Activated B cell treated with CpG ODN at 0.5 μM for 24 hours (primary cell): ENCODE measurements at regions not wholly inside any gene's neighbourhood (a gene's known extent, or its start where the extent isn't known, plus 50 kb on each side); places are given as distances from the start of the nearest gene placed in this dataset.

ENCODE experiments used
- ATAC-seq: fragments of 200-7000 bp; cut with Tn5 transposase; one replicate; pipeline ENCODE4 v1.10.0; 2021; ENCODE audit warnings: low read depth, mild to moderate bottlenecking, moderate library complexity
- CTCF ChIA-PET: fragments of 350-600 bp; sonication (Branson Sonifier 250); formaldehyde crosslinking; loops from one replicate; lab custom pipeline; 2021; ENCODE audit warnings: antibody characterized with exemption; lab: Charles Lee
- POLR2A ChIA-PET: fragments of 350-600 bp; sonication (Branson Sonifier 250); formaldehyde crosslinking; loops from one replicate; lab custom pipeline; 2021; ENCODE audit warnings: antibody characterized with exemption; lab: Charles Lee
- DNase-seq: peaks from one replicate; pipeline ENCODE4 v3.0.0; 2022
- H3K27ac Mint-ChIP-seq: one replicate; pipeline ENCODE4 v1.8.0; 2020; ENCODE audit warnings: mixed read lengths
- H3K27me3 Mint-ChIP-seq: one replicate; pipeline ENCODE4 v1.8.0; 2021; ENCODE audit warnings: mixed read lengths
- H3K36me3 Mint-ChIP-seq: one replicate; pipeline ENCODE4 v1.8.0; 2021; ENCODE audit warnings: low read depth, mixed read lengths
- H3K4me1 Mint-ChIP-seq: one replicate; pipeline ENCODE4 v1.8.0; 2021; ENCODE audit warnings: mixed read lengths
- H3K4me3 Mint-ChIP-seq: one replicate; pipeline ENCODE4 v1.8.0; 2020; ENCODE audit warnings: mild to moderate bottlenecking, mixed read lengths
- H3K9me3 Mint-ChIP-seq: one replicate; pipeline ENCODE4 v1.8.0; 2020; ENCODE audit warnings: mixed read lengths
- intact Hi-C: fragments of 100-400 bp; cut with micrococcal nuclease; formaldehyde crosslinking; loops from one replicate; pipeline ENCODE4 v1.15.1; 2024
- TF ChIP-seq, protein P1 (sequence below): fragments of 200-600 bp; IDR thresholded peaks from one replicate; pipeline ENCODE4 v1.8.0; 2022; ENCODE audit warnings: antibody characterized with exemption, mild to moderate bottlenecking

DNA sequence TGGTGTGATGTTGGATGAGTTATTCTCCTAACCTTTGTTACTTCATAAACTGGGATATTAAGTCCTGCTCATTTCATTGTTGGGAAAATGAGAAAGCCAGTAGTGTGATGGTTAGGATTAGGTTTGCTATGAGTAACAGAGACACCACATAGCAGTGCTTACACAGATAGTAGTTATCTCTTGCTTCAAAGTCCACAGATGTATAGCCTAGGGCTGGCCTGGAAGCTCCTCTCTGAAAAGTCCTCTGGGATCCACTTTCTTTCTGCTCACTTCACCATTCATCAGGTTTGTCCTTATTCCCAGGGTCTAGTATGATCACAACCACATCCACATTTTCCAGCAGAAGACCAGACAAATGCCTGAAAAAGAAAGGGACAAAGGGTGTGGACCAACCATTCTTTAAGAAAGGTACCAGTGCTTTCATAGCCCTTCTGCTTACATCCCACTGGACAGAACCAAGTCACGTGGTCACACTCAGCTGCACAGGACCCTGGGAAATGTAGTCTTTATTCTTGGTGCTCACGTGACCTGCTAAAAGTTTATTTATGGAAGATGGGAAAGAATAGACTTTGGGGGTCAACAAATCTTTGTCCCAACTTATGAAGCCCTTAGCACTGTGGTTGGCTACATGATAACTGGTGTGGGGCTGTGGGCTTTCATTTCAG is 108.9 kb downstream of the INSIG2 start:
- Mint-ChIP-seq H3K4me1 (no peaks in the 10 kb centered on the region), H3K27me3 (peaks cover 4% of the 10 kb centered on the region), H3K36me3 (no peaks in the 10 kb centered on the region), H3K9me3 (no peaks in the 10 kb centered on the region), H3K27ac (no peak overlapping the region), H3K4me3 (no peak overlapping the region)
- no peak for ATAC-seq
- TF ChIP-seq, protein P1, sequence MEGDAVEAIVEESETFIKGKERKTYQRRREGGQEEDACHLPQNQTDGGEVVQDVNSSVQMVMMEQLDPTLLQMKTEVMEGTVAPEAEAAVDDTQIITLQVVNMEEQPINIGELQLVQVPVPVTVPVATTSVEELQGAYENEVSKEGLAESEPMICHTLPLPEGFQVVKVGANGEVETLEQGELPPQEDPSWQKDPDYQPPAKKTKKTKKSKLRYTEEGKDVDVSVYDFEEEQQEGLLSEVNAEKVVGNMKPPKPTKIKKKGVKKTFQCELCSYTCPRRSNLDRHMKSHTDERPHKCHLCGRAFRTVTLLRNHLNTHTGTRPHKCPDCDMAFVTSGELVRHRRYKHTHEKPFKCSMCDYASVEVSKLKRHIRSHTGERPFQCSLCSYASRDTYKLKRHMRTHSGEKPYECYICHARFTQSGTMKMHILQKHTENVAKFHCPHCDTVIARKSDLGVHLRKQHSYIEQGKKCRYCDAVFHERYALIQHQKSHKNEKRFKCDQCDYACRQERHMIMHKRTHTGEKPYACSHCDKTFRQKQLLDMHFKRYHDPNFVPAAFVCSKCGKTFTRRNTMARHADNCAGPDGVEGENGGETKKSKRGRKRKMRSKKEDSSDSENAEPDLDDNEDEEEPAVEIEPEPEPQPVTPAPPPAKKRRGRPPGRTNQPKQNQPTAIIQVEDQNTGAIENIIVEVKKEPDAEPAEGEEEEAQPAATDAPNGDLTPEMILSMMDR: no peak
- ChIA-PET POLR2A (no interaction called here), CTCF (no interaction called here)
- intact Hi-C loops: no loop called here
- DNase-seq: no peak

DNA sequence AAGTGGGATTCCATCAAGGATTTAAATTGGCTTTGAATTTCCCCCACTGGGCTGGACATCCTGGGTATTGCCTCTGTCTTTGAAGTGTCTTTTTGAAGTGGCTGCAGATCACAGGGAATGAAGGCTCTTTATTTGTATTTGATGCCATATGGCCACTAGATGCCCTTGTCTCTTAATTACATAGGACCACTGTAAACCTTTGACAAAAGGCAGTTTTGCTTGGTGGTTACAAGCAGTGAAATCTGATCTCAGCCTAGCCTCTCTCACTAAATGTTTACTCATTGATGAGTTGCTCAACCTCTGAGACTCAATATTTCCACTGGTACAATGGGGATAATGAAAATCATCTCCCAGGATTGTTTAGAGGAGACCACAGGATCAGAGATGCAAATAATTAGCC is 102.2 kb downstream of the INSIG2 start:
- intact Hi-C loops: no loop called here
- ATAC-seq (no peak), DNase-seq (no peak)
- H3K36me3 Mint-ChIP-seq: peaks cover 6% of the 10 kb centered on the region
- no peaks in the 10 kb centered on the region for H3K9me3 Mint-ChIP-seq
- TF ChIP-seq, protein P1: no peak
- ChIA-PET CTCF (no interaction called here), POLR2A (no interaction called here)
- peaks cover 2% of the 10 kb centered on the region for H3K27me3 Mint-ChIP-seq
- no peak overlapping the region for H3K27ac Mint-ChIP-seq
- H3K4me1 Mint-ChIP-seq: peaks cover 11% of the 10 kb centered on the region
- no peak overlapping the region for H3K4me3 Mint-ChIP-seq

DNA sequence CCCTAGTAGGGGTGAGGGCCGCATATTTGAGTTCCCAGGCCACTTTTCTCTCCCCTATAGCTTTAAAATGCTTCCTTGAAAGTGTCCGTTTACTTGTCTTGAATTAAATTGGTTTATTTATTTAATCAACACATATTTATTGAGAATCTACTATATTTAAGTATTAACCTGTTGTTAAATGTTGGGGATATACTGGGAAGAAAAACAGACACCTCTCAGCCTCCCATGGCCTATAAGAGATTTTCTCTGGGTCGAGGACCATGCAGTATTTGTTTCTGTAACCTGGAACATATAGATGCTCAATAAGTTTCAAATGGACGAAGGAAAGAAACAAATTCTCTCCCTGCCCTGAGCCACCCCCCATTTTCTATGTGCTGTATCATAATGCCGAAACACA is 98.6 kb downstream of the INSIG2 start:
- TF ChIP-seq, protein P1: no peak
- Mint-ChIP-seq H3K4me3 (peak overlapping the region; percentile 97), H3K27me3 (peaks cover 2% of the 10 kb centered on the region), H3K36me3 (peaks cover 6% of the 10 kb centered on the region), H3K4me1 (peaks cover 16% of the 10 kb centered on the region), H3K27ac (peak overlapping the region; percentile 98), H3K9me3 (no peaks in the 10 kb centered on the region)
- ChIA-PET POLR2A (interaction anchor here (0.6 to 3.2 kb wide), 8 partner anchors 14 to 1180 kb away, joined by 3 to 13 read pairs (median 4); partner anchors contain the start of genes C2orf76, DBI, DDX18 and INSIG2), CTCF (interaction anchor here (0.9 to 1.7 kb wide), 2 partner anchors 140 to 184 kb away, joined by 4 to 7 read pairs; no protein-coding TSS in a partner anchor)
- no peak for ATAC-seq
- DNase-seq: no peak
- intact Hi-C loops: loop anchor here (1.0 to 5.0 kb wide), 5 partner anchors 99 to 1990 kb away; partner anchors contain the start of genes C2orf76, DBI, DDX18 and INSIG2

DNA sequence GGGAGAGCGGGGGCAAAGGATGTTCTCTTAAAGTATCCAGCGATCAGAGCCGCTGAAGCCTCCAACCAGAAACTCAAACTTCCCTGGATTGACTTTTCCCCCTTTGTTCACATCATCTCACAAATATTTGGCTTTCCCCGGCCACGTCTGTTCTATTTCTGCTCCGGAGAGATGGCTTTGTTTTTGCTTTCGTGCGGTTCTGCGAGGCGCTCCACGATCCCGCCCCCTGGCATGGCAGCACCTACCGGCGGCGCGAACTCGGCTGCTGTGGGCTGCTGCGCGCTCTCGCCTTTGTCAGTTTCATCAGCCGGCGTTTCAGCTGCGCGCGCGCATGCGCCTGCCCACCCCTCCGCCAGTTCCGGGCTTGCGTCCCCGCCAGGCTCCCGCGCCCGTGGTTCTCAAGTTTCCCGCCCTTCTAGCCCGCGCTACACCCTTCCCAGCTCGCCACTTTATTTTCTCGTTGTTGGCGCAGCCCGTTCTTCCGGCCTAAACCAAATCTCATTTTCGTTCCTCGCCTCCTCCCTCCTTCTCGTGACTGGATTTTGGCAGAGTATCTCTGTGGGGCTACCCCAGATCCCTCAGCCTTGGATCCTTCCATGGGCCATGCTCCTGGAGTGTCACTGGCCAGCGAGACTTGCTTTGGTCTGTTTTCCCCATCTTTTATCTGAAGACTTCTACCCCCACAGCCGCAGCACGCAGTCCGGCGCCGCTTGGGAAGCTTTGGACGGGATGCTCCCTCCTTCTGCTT is 98.0 kb downstream of the INSIG2 start:
- no peaks in the 10 kb centered on the region for H3K9me3 Mint-ChIP-seq
- H3K4me1 Mint-ChIP-seq: peaks cover 16% of the 10 kb centered on the region
- DNase-seq (peak; percentile 81), ATAC-seq (peak; percentile 95)
- peak overlapping the region; percentile 98 for H3K27ac Mint-ChIP-seq
- peaks cover under 1% of the 10 kb centered on the region for H3K27me3 Mint-ChIP-seq
- CTCF ChIA-PET: interaction anchor here (0.9 to 1.7 kb wide), 3 partner anchors 10 to 183 kb away, joined by 3 to 7 read pairs (median 4); no protein-coding TSS in a partner anchor
- POLR2A ChIA-PET: interaction anchor here (0.5 to 3.2 kb wide), 12 partner anchors 13 to 1181 kb away, joined by 3 to 13 read pairs (median 4); partner anchors contain the start of genes C2orf76, DBI, DDX18 and INSIG2
- peaks cover 6% of the 10 kb centered on the region for H3K36me3 Mint-ChIP-seq
- intact Hi-C loops: loop anchor here (1.0 to 5.0 kb wide), 5 partner anchors 98 to 1991 kb away; partner anchors contain the start of genes C2orf76, DBI, DDX18 and INSIG2
- TF ChIP-seq, protein P1: no peak
- peak overlapping the region; percentile 97 for H3K4me3 Mint-ChIP-seq
